ENCODE measurements at regions not wholly inside any gene's neighbourhood (a gene's known extent, or its start where the extent isn't known, plus 50 kb on each side); places are given as distances from the start of the nearest gene placed in this dataset.

- Histone ChIP-seq H3K4me3 (no peak overlapping the region), H3K4me1 (replicated peaks in 1 of 2) (no peaks in the 10 kb centered on the region), H3K9me3 (replicated peaks in 1 of 3) (no peaks in the 10 kb centered on the region), H3K36me3 (replicated peaks in 1 of 2) (no peaks in the 10 kb centered on the region), H3K27me3 (no peaks in the 10 kb centered on the region), H3K27ac (no peak overlapping the region)
- no peak for DNase-seq
- TF ChIP-seq CTCF (IDR thresholded peaks at IDR 0.05) (no peak), POLR2A (IDR thresholded peaks at IDR 0.05) (no peak)
- intact Hi-C loops (cut with DNase I): no loop called here
- 90 to 96% (median 95%) methylated on average over 6 of the region's 6 CpGs for WGBS, 4 donors
These were observed 179.0 kb downstream of the ADGRA3 start for GRCh38 chr4:22336822-22337221.

- Histone ChIP-seq H3K27ac (no peak overlapping the region), H3K4me1 (replicated peaks in 1 of 2) (no peaks in the 10 kb centered on the region), H3K36me3 (replicated peaks in 1 of 2) (no peaks in the 10 kb centered on the region), H3K4me3 (no peak overlapping the region), H3K27me3 (no peaks in the 10 kb centered on the region), H3K9me3 (replicated peaks in 1 of 3) (no peaks in the 10 kb centered on the region)
- no peak for DNase-seq
- WGBS, 4 donors: 91 to 97% (median 93%) methylated on average over 2 of the region's 2 CpGs
- TF ChIP-seq POLR2A (IDR thresholded peaks at IDR 0.05) (no peak), CTCF (IDR thresholded peaks at IDR 0.05) (no peak)
- intact Hi-C loops (cut with DNase I): no loop called here
These were observed 181.7 kb downstream of the ADGRA3 start for GRCh38 chr4:22334155-22334554.

- Histone ChIP-seq H3K27ac (no peak overlapping the region), H3K36me3 (replicated peaks in 1 of 2) (no peaks in the 10 kb centered on the region), H3K4me3 (no peak overlapping the region), H3K27me3 (no peaks in the 10 kb centered on the region), H3K4me1 (replicated peaks in 1 of 2) (no peaks in the 10 kb centered on the region), H3K9me3 (replicated peaks in 1 of 3) (no peaks in the 10 kb centered on the region)
- 36 to 64% (median 60%) methylated on average over 1 of the region's 1 CpG for WGBS, 4 donors
- intact Hi-C loops (cut with DNase I): no loop called here
- no peak for DNase-seq
- TF ChIP-seq POLR2A (IDR thresholded peaks at IDR 0.05): no peak
- no peak for TF ChIP-seq CTCF (IDR thresholded peaks at IDR 0.05)
These were observed 191.4 kb downstream of the ADGRA3 start for GRCh38 chr4:22324422-22324821.

GRCh38 chr4:22323691-22324090 lies 192.2 kb downstream of the ADGRA3 start:
- Histone ChIP-seq H3K27me3 (no peaks in the 10 kb centered on the region), H3K36me3 (replicated peaks in 1 of 2) (no peaks in the 10 kb centered on the region), H3K9me3 (replicated peaks in 1 of 3) (no peaks in the 10 kb centered on the region), H3K4me1 (replicated peaks in 1 of 2) (no peaks in the 10 kb centered on the region), H3K4me3 (no peak overlapping the region), H3K27ac (no peak overlapping the region)
- intact Hi-C loops (cut with DNase I): no loop called here
- 91 to 93% (median 91%) methylated on average over 2 of the region's 2 CpGs for WGBS, 4 donors
- no peak for DNase-seq
- TF ChIP-seq POLR2A (IDR thresholded peaks at IDR 0.05) (no peak), CTCF (IDR thresholded peaks at IDR 0.05) (no peak)
